ENCODE measurements at regions not wholly inside any gene's neighbourhood (a gene's known extent, or its start where the extent isn't known, plus 50 kb on each side); places are given as distances from the start of the nearest gene placed in this dataset.

GRCh38 chr2:109674894-109675534 lies 60.9 kb downstream of the SOWAHC start:
- TF ChIP-seq CTCF (IDR thresholded peaks at IDR 0.05; ENCODE audit: insufficient read depth, low read depth, low read length) (no peak), EZH2 (IDR thresholded peaks at IDR 0.05; ENCODE audit: insufficient read depth, low read length) (no peak)

Data from astrocyte (in vitro differentiated cells and primary cell).